HepG2 (cell line): ENCODE measurements at regions not wholly inside any gene's neighbourhood (a gene's known extent, or its start where the extent isn't known, plus 50 kb on each side); places are given as distances from the start of the nearest gene placed in this dataset.

Source experiments
- ATAC-seq: fragments of 200-7000 bp; cut with Tn5 transposase; 3 replicates; pipeline ENCODE4 v1.9.1; 2020; ENCODE audit warnings: mild to moderate bottlenecking, moderate library complexity
- BruUV-seq: library from RNA; stranded (reverse); fragments of 400-500 nt; replicated peaks from 2 replicates; lab custom pipeline; 2021; lab: Mats Ljungman, UMichigan
- CTCF ChIA-PET: fragments of 300-600 bp; formaldehyde crosslinking; extraction: SDS; loops from one replicate; lab custom pipeline; 2021; ENCODE audit warnings: low total read pairs, inconsistent platforms, low intra/inter-chr PET ratio; lab: Yijun Ruan, JAX
- POLR2A ChIA-PET: fragments of 350-600 bp; sonication (Branson Sonifier 250); formaldehyde crosslinking; loops from one replicate; lab custom pipeline; 2020; ENCODE audit warnings: antibody characterized with exemption, inconsistent platforms; lab: Yijun Ruan, JAX
- DNase-seq: peaks from one replicate; pipeline ENCODE4 v3.0.0-alpha.2; 2015; ENCODE audit warnings: low spot score
- FAIRE-seq: peaks from 3 replicates; lab custom pipeline; 2011; peaks lifted over from hg19 to GRCh38; lab: Jason Lieb, UNC
- H2AFZ ChIP-seq: one replicate; pipeline ENCODE4 v1.6.1; 2011; ENCODE audit warnings: low read length, inconsistent platforms
- H3K27ac ChIP-seq: fragments of 300-600 bp; 3 replicates; pipeline ENCODE4 v1.8.0; 2011; ENCODE audit warnings: mixed run types, mild to moderate bottlenecking, mixed read lengths, low read length, inconsistent platforms; ENCODE audit not compliant: insufficient read depth; ENCODE audit errors: extremely low read length
- H3K27me3 ChIP-seq, 2 experiments: fragments of 200-600 bp in 1 of 2; 2 replicates in 1 of 2; 3 replicates in 1 of 2; pipeline versions ENCODE4 v1.6.0 to v1.8.0; 2011; ENCODE audit warnings: low read length in 2 of 2, mild to moderate bottlenecking in 2 of 2, moderate library complexity in 2 of 2, inconsistent platforms in 1 of 2; ENCODE audit not compliant: insufficient read depth in 2 of 2, control insufficient read depth in 1 of 2
- H3K36me3 ChIP-seq, 2 experiments: fragments of 200-600 bp in 1 of 2; replicated peaks in 1 of 2; 2 replicates in 1 of 2; 3 replicates in 1 of 2; pipeline versions ENCODE4 v1.5.1 to v1.8.0; 2011; ENCODE audit warnings: low read length in 2 of 2, inconsistent platforms in 1 of 2; ENCODE audit not compliant: insufficient read depth in 2 of 2, control insufficient read depth in 1 of 2
- H3K4me1 ChIP-seq: 2 replicates; pipeline ENCODE4 v1.5.1; 2012; ENCODE audit warnings: low read length, inconsistent platforms; ENCODE audit not compliant: insufficient read depth
- H3K4me2 ChIP-seq: 2 replicates; pipeline ENCODE4 v1.6.0; 2011; ENCODE audit warnings: low read depth, low read length, inconsistent platforms
- H3K4me3 ChIP-seq, 3 experiments: fragments of 200-600 bp in 1 of 3; sonication (generic), shearing (Covaris generic) in 1 of 3; replicated peaks in 1 of 3; 2 replicates each; pipeline ENCODE4 v1.5.1; 2011 to 2016; ENCODE audit warnings: low read length in 3 of 3, inconsistent platforms in 2 of 3, low read depth in 2 of 3, mild to moderate bottlenecking in 2 of 3, control low read depth in 1 of 3, mixed read lengths in 1 of 3; ENCODE audit not compliant: insufficient read depth in 1 of 3
- H3K79me2 ChIP-seq: one replicate; pipeline ENCODE4 v1.6.1; 2011; ENCODE audit warnings: low read length, inconsistent platforms; ENCODE audit not compliant: insufficient read depth
- H3K9ac ChIP-seq: 2 replicates; pipeline ENCODE4 v1.6.0; 2011; ENCODE audit warnings: mild to moderate bottlenecking, low read depth, low read length, inconsistent platforms; ENCODE audit not compliant: insufficient read depth
- H3K9me3 ChIP-seq: 2 replicates; pipeline ENCODE4 v1.5.1; 2012; ENCODE audit warnings: mild to moderate bottlenecking, low read length
- H4K20me1 ChIP-seq: 2 replicates; pipeline ENCODE4 v1.6.0; 2011; ENCODE audit warnings: inconsistent platforms, mild to moderate bottlenecking, low read length, moderate library complexity; ENCODE audit not compliant: insufficient read depth
- ASH2L ChIP-seq: fragments of 300-600, 200-600 bp; sonication (generic); IDR thresholded peaks from 2 replicates; pipeline ENCODE4 v1.7.0; 2017; ENCODE audit warnings: low read depth, mild to moderate bottlenecking, moderate library complexity, mixed read lengths, low read length; ENCODE audit not compliant: insufficient read length
- CBX5 ChIP-seq: sonication (generic); formaldehyde crosslinking; IDR thresholded peaks from 2 replicates; pipeline ENCODE4 v1.4.0; 2020; ENCODE audit warnings: missing genetic modification reagents, borderline replicate concordance
- ETV6 ChIP-seq: sonication (generic); formaldehyde crosslinking; conservative IDR thresholded peaks from 2 replicates; pipeline ENCODE4 v1.4.0; 2020; ENCODE audit warnings: missing genetic modification reagents
- MIER2 ChIP-seq: IDR thresholded peaks from 2 replicates; pipeline ENCODE4 v1.6.1; 2016; ENCODE audit warnings: missing biosample characterization, missing genetic modification reagents
- MXD4 ChIP-seq: IDR thresholded peaks from 2 replicates; pipeline ENCODE4 v1.6.1; 2016; ENCODE audit warnings: mild to moderate bottlenecking, missing biosample characterization, missing genetic modification reagents
- NKX3-1 ChIP-seq: sonication (generic); formaldehyde crosslinking; IDR thresholded peaks from 2 replicates; pipeline ENCODE4 v1.5.0; 2020; ENCODE audit warnings: missing genetic modification reagents
- POLR2AphosphoS5 ChIP-seq: IDR thresholded peaks from 2 replicates; pipeline ENCODE4 v1.6.1; 2012; ENCODE audit warnings: low read depth, low read length
- SCMH1 ChIP-seq: sonication (generic); formaldehyde crosslinking; IDR thresholded peaks from 2 replicates; pipeline ENCODE4 v1.9.0; 2021; ENCODE audit warnings: missing genetic modification reagents, mild to moderate bottlenecking, borderline replicate concordance
- SMC3 ChIP-seq: IDR thresholded peaks from 2 replicates; pipeline ENCODE4 v1.6.1; 2011; ENCODE audit warnings: low read length, improper control_type of control experiment
- ZNF235 ChIP-seq: sonication (generic); formaldehyde crosslinking; IDR thresholded peaks from 2 replicates; pipeline ENCODE4 v1.8.1; 2023; ENCODE audit warnings: mild to moderate bottlenecking, missing genetic modification reagents, borderline replicate concordance
- ZNF331 ChIP-seq: sonication (generic); formaldehyde crosslinking; IDR thresholded peaks from 2 replicates; pipeline ENCODE4 v1.4.0; 2020; ENCODE audit warnings: missing genetic modification reagents
- ZNF558 ChIP-seq: sonication (generic); formaldehyde crosslinking; IDR thresholded peaks from 2 replicates; pipeline ENCODE4 v1.9.0; 2022; ENCODE audit warnings: mild to moderate bottlenecking, missing genetic modification reagents, borderline replicate concordance
- ZNF724P ChIP-seq: sonication (generic); formaldehyde crosslinking; IDR thresholded peaks from 2 replicates; pipeline ENCODE4 v1.8.0; 2022; ENCODE audit warnings: missing genetic modification reagents, borderline replicate concordance
- ZNF775 ChIP-seq: sonication (generic); formaldehyde crosslinking; IDR thresholded peaks from 2 replicates; pipeline ENCODE4 v1.4.0; 2020; ENCODE audit warnings: missing genetic modification reagents, mild to moderate bottlenecking, moderate library complexity, borderline replicate concordance
- ZSCAN20 ChIP-seq: sonication (generic); formaldehyde crosslinking; IDR thresholded peaks from 2 replicates; pipeline ENCODE4 v1.4.0; 2020; ENCODE audit warnings: missing genetic modification reagents, mild to moderate bottlenecking, borderline replicate concordance
- WGBS: methylation state at CpG from one replicate; pipeline ENCODE4 v1.1.6; 2017; ENCODE audit warnings: low lambda C conversion rate; 5-methylcytosine and 5-hydroxymethylcytosine counted together
- in situ Hi-C: cut with HindIII; loops from 2 replicates; pipeline ENCODE4 v1.10.0; 2017; ENCODE audit warnings: low pct_unique_long_range_greater_than_20kb; ENCODE audit not compliant: extremely low pct_ligation_motif_present
- intact Hi-C: fragments of 100-400 bp; cut with micrococcal nuclease; formaldehyde crosslinking; loops from one replicate; pipeline ENCODE4 v1.10.0; 2022; ENCODE audit not compliant: unreplicated experiment
- TF ChIP-seq, protein P1 (sequence below): sonication (generic); formaldehyde crosslinking; IDR thresholded peaks from 2 replicates; pipeline ENCODE4 v1.5.1; 2020; ENCODE audit warnings: missing genetic modification reagents, mild to moderate bottlenecking, borderline replicate concordance
- TF ChIP-seq, protein P2 (sequence below): sonication (generic); formaldehyde crosslinking; IDR thresholded peaks from 2 replicates; pipeline ENCODE4 v1.4.0; 2020; ENCODE audit warnings: mild to moderate bottlenecking, missing genetic modification reagents
- TF ChIP-seq, protein P3 (sequence below), 2 experiments: IDR thresholded peaks; 2 replicates each; pipeline ENCODE4 v1.6.1; 2011 to 2012; ENCODE audit warnings: low read length in 2 of 2, borderline replicate concordance in 1 of 2, low read depth in 1 of 2, mild to moderate bottlenecking in 1 of 2, moderate library complexity in 1 of 2

DNA sequence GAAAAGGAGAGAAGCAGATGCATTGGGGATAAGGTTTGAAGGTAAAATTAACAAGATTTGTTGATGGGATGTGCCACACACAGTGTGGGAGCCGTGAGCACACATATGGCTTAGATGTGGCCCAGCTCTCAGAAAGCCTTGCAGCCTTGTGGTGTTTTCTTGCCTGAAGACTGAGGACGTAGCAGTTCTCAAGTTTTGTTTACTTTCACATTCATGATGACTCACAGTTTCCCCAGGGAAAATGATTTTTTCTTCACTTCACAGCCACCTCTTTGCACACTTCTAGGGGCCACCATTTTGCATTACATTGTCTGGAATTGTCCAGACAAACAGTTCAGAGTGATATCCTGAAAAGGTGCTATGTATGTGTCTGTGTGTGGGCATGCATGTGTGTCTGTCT is 126.2 kb downstream of the BASP1 start:
- Histone ChIP-seq H3K4me3 (no peak overlapping the region), H2AFZ (no peak overlapping the region), H3K9ac (no peak overlapping the region), H3K9me3 (no peaks in the 10 kb centered on the region; the same call in 1 of the 2 replicates), H3K27me3 (peaks cover 0 to 3% of the 10 kb centered on the region in 2 experiments; a peak in 1 of 5 replicates), H3K4me2 (no peak overlapping the region), H3K27ac (no peak overlapping the region), H3K4me1 (no peaks in the 10 kb centered on the region), H3K36me3 (no peaks in the 10 kb centered on the region), H3K79me2 (no peaks in the 10 kb centered on the region), H4K20me1 (no peaks in the 10 kb centered on the region)
- intact Hi-C loops: no loop called here
- no peak for ATAC-seq
- 4% methylated on average over 2 of the region's 2 CpGs for WGBS
- in situ Hi-C loops: no loop called here
- ChIA-PET CTCF (no interaction called here), POLR2A (no interaction called here)
- TF ChIP-seq POLR2AphosphoS5 (no peak), ZNF775 (no peak), CBX5 (CRISPR knock-in tag) (no peak), SCMH1 (no peak), ETV6 (no peak), ZNF331 (CRISPR knock-in tag) (no peak), ZNF724P (no peak), NKX3-1 (CRISPR knock-in tag) (no peak), MXD4 (CRISPR knock-in tag) (no peak), MIER2 (CRISPR knock-in tag) (no peak), ASH2L (no peak), ZNF235 (CRISPR knock-in tag) (no peak), ZSCAN20 (CRISPR knock-in tag) (no peak), SMC3 (no peak), ZNF558 (CRISPR knock-in tag) (no peak)
- TF ChIP-seq, protein P1, sequence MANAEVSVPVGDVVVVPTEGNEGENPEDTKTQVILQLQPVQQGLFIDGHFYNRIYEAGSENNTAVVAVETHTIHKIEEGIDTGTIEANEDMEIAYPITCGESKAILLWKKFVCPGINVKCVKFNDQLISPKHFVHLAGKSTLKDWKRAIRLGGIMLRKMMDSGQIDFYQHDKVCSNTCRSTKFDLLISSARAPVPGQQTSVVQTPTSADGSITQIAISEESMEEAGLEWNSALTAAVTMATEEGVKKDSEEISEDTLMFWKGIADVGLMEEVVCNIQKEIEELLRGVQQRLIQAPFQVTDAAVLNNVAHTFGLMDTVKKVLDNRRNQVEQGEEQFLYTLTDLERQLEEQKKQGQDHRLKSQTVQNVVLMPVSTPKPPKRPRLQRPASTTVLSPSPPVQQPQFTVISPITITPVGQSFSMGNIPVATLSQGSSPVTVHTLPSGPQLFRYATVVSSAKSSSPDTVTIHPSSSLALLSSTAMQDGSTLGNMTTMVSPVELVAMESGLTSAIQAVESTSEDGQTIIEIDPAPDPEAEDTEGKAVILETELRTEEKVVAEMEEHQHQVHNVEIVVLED (CRISPR knock-in tag): no peak
- TF ChIP-seq, protein P2, sequence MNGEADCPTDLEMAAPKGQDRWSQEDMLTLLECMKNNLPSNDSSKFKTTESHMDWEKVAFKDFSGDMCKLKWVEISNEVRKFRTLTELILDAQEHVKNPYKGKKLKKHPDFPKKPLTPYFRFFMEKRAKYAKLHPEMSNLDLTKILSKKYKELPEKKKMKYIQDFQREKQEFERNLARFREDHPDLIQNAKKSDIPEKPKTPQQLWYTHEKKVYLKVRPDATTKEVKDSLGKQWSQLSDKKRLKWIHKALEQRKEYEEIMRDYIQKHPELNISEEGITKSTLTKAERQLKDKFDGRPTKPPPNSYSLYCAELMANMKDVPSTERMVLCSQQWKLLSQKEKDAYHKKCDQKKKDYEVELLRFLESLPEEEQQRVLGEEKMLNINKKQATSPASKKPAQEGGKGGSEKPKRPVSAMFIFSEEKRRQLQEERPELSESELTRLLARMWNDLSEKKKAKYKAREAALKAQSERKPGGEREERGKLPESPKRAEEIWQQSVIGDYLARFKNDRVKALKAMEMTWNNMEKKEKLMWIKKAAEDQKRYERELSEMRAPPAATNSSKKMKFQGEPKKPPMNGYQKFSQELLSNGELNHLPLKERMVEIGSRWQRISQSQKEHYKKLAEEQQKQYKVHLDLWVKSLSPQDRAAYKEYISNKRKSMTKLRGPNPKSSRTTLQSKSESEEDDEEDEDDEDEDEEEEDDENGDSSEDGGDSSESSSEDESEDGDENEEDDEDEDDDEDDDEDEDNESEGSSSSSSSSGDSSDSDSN (CRISPR knock-in tag): no peak
- TF ChIP-seq, protein P3, sequence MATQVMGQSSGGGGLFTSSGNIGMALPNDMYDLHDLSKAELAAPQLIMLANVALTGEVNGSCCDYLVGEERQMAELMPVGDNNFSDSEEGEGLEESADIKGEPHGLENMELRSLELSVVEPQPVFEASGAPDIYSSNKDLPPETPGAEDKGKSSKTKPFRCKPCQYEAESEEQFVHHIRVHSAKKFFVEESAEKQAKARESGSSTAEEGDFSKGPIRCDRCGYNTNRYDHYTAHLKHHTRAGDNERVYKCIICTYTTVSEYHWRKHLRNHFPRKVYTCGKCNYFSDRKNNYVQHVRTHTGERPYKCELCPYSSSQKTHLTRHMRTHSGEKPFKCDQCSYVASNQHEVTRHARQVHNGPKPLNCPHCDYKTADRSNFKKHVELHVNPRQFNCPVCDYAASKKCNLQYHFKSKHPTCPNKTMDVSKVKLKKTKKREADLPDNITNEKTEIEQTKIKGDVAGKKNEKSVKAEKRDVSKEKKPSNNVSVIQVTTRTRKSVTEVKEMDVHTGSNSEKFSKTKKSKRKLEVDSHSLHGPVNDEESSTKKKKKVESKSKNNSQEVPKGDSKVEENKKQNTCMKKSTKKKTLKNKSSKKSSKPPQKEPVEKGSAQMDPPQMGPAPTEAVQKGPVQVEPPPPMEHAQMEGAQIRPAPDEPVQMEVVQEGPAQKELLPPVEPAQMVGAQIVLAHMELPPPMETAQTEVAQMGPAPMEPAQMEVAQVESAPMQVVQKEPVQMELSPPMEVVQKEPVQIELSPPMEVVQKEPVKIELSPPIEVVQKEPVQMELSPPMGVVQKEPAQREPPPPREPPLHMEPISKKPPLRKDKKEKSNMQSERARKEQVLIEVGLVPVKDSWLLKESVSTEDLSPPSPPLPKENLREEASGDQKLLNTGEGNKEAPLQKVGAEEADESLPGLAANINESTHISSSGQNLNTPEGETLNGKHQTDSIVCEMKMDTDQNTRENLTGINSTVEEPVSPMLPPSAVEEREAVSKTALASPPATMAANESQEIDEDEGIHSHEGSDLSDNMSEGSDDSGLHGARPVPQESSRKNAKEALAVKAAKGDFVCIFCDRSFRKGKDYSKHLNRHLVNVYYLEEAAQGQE (IDR thresholded peaks at IDR 0.05; ENCODE audit: borderline replicate concordance in 1 of 2, low read depth in 1 of 2, low read length in 2 of 2): no peak
- FAIRE-seq: no peak
- BruUV-seq: no TSS peak
- no peak for DNase-seq
